ENCODE measurements at regions not wholly inside any gene's neighbourhood (a gene's known extent, or its start where the extent isn't known, plus 50 kb on each side); places are given as distances from the start of the nearest gene placed in this dataset.
A peak's percentile ranks its signal among the peaks of the same experiment; 100 is the strongest.

DNA sequence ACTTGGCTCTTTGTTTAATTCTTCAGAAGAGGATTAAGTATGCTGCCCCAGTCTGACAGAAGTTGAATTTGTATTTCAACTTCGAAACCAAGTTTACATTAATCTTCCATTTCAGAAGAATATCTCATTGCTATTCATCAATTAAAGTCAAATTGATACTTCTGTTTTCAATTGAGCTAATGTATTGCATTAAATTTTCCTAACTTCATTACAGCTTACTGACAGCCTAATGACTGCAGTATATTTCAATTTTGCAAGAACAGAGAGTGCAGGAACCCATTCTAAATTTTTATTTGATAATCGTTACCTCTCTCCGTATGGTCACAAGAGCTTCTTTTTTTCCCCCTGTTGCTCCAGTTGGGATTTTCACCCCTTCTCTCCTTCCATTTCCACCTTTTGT, 218.0 kb downstream of the CALCRL start:
- no peak for DNase-seq (ENCODE audit: low read depth, low spot score)
- no peak overlapping the region for H3K4me3 ChIP-seq (ENCODE audit: low read depth, low read length)
- in situ Hi-C loops (cut with HindIII; ENCODE audit: low sequenced_read_pairs): no loop called here
- TF ChIP-seq CTCF (IDR thresholded peaks at IDR 0.05; ENCODE audit: low read depth, low read length): no peak

DNA sequence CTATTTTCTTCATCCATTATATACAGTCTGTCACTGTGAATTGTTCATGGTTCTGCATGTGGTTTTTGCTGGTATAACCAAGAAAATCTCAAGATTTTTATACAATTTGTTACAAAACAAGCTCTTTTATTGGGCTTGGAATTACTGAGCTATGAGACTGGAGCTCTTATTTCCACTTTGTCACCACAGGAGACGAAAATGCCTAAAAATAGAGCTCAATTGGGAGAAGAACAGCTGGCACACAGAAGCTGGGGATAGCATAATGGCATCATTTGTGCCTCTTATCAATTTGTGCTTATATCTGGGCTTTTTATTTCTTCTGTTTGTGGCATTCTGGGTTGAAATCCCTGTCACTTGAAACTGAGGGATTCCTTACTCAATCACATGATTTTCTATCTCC, 219.1 kb downstream of the CALCRL start:
- in situ Hi-C loops (cut with HindIII; ENCODE audit: low sequenced_read_pairs): no loop called here
- DNase-seq (ENCODE audit: low read depth, low spot score): no peak
- no peak for TF ChIP-seq CTCF (IDR thresholded peaks at IDR 0.05; ENCODE audit: low read depth, low read length)
- no peak overlapping the region for H3K4me3 ChIP-seq (ENCODE audit: low read depth, low read length)

GRCh38 chr2:187224989-187225388, 223.1 kb downstream of the CALCRL start:
- no peak overlapping the region for H3K4me3 ChIP-seq (ENCODE audit: low read depth, low read length)
- in situ Hi-C loops (cut with HindIII; ENCODE audit: low sequenced_read_pairs): no loop called here
- no peak for DNase-seq (ENCODE audit: low read depth, low spot score)
- no peak for TF ChIP-seq CTCF (IDR thresholded peaks at IDR 0.05; ENCODE audit: low read depth, low read length)

GRCh38 chr2:187220071-187220470, 228.0 kb downstream of the CALCRL start:
- in situ Hi-C loops (cut with HindIII; ENCODE audit: low sequenced_read_pairs): no loop called here
- TF ChIP-seq CTCF (IDR thresholded peaks at IDR 0.05; ENCODE audit: low read depth, low read length): no peak
- H3K4me3 ChIP-seq (ENCODE audit: low read depth, low read length): no peak overlapping the region
- DNase-seq (ENCODE audit: low read depth, low spot score): no peak

DNA sequence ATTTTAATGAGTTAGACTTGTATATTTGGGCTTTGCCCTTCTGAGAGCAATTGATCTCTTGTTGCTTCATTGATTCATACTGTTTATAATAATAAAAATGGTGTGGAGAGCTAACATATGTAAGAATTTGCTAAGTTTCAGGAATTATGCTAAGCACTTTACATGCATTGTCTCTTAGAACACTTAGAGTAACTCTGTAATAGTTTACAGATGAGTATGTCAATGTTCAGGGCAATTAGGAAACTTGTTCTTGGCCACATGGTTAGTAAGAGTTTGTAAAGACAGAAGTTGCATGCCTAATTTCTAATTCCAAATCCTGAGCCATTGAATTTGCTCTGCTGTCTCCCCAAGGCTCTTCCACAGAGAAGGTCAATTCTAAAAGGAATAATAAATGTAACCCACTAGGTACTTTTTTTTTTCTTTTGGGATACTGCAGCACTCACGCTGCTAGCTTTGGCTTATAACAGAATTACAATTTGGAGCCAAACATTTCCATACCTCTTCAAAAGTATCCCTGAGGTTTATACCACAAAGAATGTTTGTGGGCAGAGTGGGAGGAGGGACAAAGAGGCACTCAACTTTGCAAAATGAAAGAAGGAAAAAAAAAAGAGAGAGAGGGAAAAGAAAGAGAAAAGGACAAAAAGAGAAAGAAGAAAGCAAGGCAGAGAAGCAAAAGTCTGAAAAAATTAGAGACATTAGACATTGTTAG, 232.4 kb downstream of the CALCRL start:
- DNase-seq (ENCODE audit: low read depth, low spot score): peak; percentile 71
- no peak overlapping the region for H3K4me3 ChIP-seq (ENCODE audit: low read depth, low read length)
- TF ChIP-seq CTCF (IDR thresholded peaks at IDR 0.05; ENCODE audit: low read depth, low read length): no peak
- in situ Hi-C loops (cut with HindIII; ENCODE audit: low sequenced_read_pairs): no loop called here

- no peak for DNase-seq (ENCODE audit: low read depth, low spot score)
- TF ChIP-seq CTCF (IDR thresholded peaks at IDR 0.05; ENCODE audit: low read depth, low read length): no peak
- in situ Hi-C loops (cut with HindIII; ENCODE audit: low sequenced_read_pairs): no loop called here
- no peak overlapping the region for H3K4me3 ChIP-seq (ENCODE audit: low read depth, low read length)
These were observed 233.7 kb downstream of the CALCRL start for GRCh38 chr2:187214306-187214705.
